Neural cell (in vitro differentiated cells): ENCODE measurements at regions not wholly inside any gene's neighbourhood (a gene's known extent, or its start where the extent isn't known, plus 50 kb on each side); places are given as distances from the start of the nearest gene placed in this dataset.

Experiments used
- H2AFZ ChIP-seq: fragments of 200-600, 300-800 bp; sonication (generic), shearing (Covaris generic); 2 replicates; pipeline ENCODE4 v1.6.0; 2014; ENCODE audit warnings: low read depth, mild to moderate bottlenecking, antibody characterized with exemption, low read length, moderate library complexity
- H3F3A ChIP-seq: fragments of 200-600 bp; shearing (Covaris generic); 2 replicates; pipeline ENCODE4 v1.6.1; 2016; ENCODE audit warnings: mild to moderate bottlenecking, moderate library complexity, mixed read lengths, antibody characterized with exemption, low read length; ENCODE audit not compliant: insufficient read depth, poor library complexity, severe bottlenecking
- H3K27ac ChIP-seq: fragments of 200-600, 300-800 bp; sonication (generic), shearing (Covaris generic); 2 replicates; pipeline ENCODE4 v1.5.1; 2014; ENCODE audit warnings: mild to moderate bottlenecking, low read length, moderate library complexity
- H3K27me3 ChIP-seq: fragments of 300-800, 200-600 bp; sonication (generic), shearing (Covaris generic); 2 replicates; pipeline ENCODE4 v1.6.0; 2014; ENCODE audit warnings: mild to moderate bottlenecking, low read depth, low read length, moderate library complexity; ENCODE audit not compliant: insufficient read depth
- H3K36me3 ChIP-seq: fragments of 300-800, 200-600 bp; sonication (generic), shearing (Covaris generic); 2 replicates; pipeline ENCODE4 v1.5.1; 2014; ENCODE audit warnings: mild to moderate bottlenecking, antibody characterized with exemption, low read length, moderate library complexity; ENCODE audit not compliant: insufficient read depth
- H3K4me2 ChIP-seq: fragments of 300-800, 200-600 bp; sonication (generic), shearing (Covaris generic); 2 replicates; pipeline ENCODE4 v1.6.0; 2014; ENCODE audit warnings: mild to moderate bottlenecking, low read length
- H3K4me3 ChIP-seq: fragments of 300-800, 200-600 bp; sonication (generic), shearing (Covaris generic); 2 replicates; pipeline ENCODE4 v1.5.1; 2014; ENCODE audit warnings: mild to moderate bottlenecking, low read length, moderate library complexity
- H3K79me2 ChIP-seq: fragments of 200-600 bp; shearing (Covaris generic); replicated peaks from 2 replicates; pipeline ENCODE4 v1.6.0; 2014; ENCODE audit warnings: mild to moderate bottlenecking, low read length, moderate library complexity; ENCODE audit not compliant: insufficient read depth
- H3K9ac ChIP-seq: fragments of 300-800, 200-600 bp; sonication (generic), shearing (Covaris generic); 2 replicates; pipeline ENCODE4 v1.6.1; 2016; ENCODE audit warnings: mild to moderate bottlenecking, low read length, mixed read lengths
- H3K9me2 ChIP-seq: fragments of 200-600 bp; shearing (Covaris generic); 2 replicates; pipeline ENCODE4 v1.6.1; 2016; ENCODE audit warnings: mild to moderate bottlenecking, low read length, mixed read lengths; ENCODE audit not compliant: insufficient read depth
- H3K9me3 ChIP-seq: fragments of 200-600, 300-800 bp; sonication (generic), shearing (Covaris generic); 2 replicates; pipeline ENCODE4 v1.6.1; 2016; ENCODE audit warnings: mild to moderate bottlenecking, mixed run types, low read length, moderate library complexity, mixed read lengths
- H4K20me1 ChIP-seq: fragments of 200-600 bp; shearing (Covaris generic); 2 replicates; pipeline ENCODE4 v1.6.1; 2016; ENCODE audit warnings: mild to moderate bottlenecking, mixed run types; ENCODE audit not compliant: insufficient read depth
- EP300 ChIP-seq: fragments of 450-650 bp; conservative IDR thresholded peaks from 2 replicates; pipeline ENCODE4 v1.6.1; 2014; ENCODE audit warnings: antibody characterized with exemption, mild to moderate bottlenecking, moderate library complexity; ENCODE audit not compliant: poor library complexity, severe bottlenecking
- EZH2 ChIP-seq: fragments of 200-600, 300-800 bp; shearing (Covaris generic), sonication (generic); IDR thresholded peaks from 2 replicates; pipeline ENCODE4 v1.6.1; 2014; ENCODE audit warnings: antibody characterized with exemption, low read length, borderline replicate concordance, mild to moderate bottlenecking; ENCODE audit not compliant: insufficient read depth, poor library complexity, severe bottlenecking
- MXI1 ChIP-seq: fragments of 450-650 bp; conservative IDR thresholded peaks from 2 replicates; pipeline ENCODE4 v1.6.1; 2014; ENCODE audit warnings: antibody characterized with exemption, mild to moderate bottlenecking; ENCODE audit not compliant: poor library complexity, severe bottlenecking
- POLR2AphosphoS5 ChIP-seq: IDR thresholded peaks from 2 replicates; pipeline ENCODE4 v1.6.1; 2012
- RAD21 ChIP-seq: fragments of 450-650 bp; conservative IDR thresholded peaks from 2 replicates; pipeline ENCODE4 v1.6.1; 2014; ENCODE audit warnings: antibody characterized with exemption, mild to moderate bottlenecking, moderate library complexity
- SMC3 ChIP-seq: fragments of 450-650 bp; conservative IDR thresholded peaks from 2 replicates; pipeline ENCODE4 v1.6.1; 2014; ENCODE audit warnings: antibody characterized with exemption, mild to moderate bottlenecking, moderate library complexity; ENCODE audit not compliant: poor library complexity
- TAF1 ChIP-seq: IDR thresholded peaks from 2 replicates; pipeline ENCODE4 v1.6.1; 2012; ENCODE audit warnings: low read depth
- TF ChIP-seq, protein P1 (sequence below): fragments of 450-650 bp; IDR thresholded peaks from 2 replicates; pipeline ENCODE4 v1.5.1; 2014; ENCODE audit warnings: antibody characterized with exemption, mild to moderate bottlenecking, moderate library complexity; ENCODE audit not compliant: poor library complexity, severe bottlenecking
- TF ChIP-seq, protein P2 (sequence below): IDR thresholded peaks from 2 replicates; pipeline ENCODE4 v1.6.1; 2012; ENCODE audit warnings: borderline replicate concordance

DNA sequence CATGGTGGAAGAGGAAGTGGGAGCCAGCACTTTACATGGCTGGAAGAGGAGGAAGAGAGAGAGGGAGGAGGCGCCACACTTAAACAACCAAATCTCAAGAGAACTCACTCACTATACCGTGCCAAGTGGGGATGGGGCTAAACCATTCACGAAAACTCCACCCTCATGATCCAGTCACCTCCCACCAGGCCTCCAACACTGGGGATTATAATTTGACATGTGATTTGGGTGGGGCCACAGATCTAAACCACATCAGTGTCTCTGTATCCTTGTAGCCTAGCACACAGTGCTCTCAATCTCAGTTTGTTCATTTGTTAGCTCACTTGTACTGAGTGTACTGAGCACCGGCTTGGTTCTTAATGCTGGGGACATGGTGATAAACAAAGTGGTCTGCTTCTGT lies 228.3 kb downstream of the BUB3 start:
- Histone ChIP-seq H3K27me3 (peaks cover 5% of the 10 kb centered on the region), H3K36me3 (no peaks in the 10 kb centered on the region), H3K4me2 (no peak overlapping the region), H3F3A (no peaks in the 10 kb centered on the region), H3K79me2 (no peaks in the 10 kb centered on the region), H3K9ac (no peak overlapping the region), H3K9me3 (no peaks in the 10 kb centered on the region), H4K20me1 (no peaks in the 10 kb centered on the region), H3K4me3 (no peak overlapping the region), H2AFZ (no peak overlapping the region), H3K9me2 (no peaks in the 10 kb centered on the region), H3K27ac (no peak overlapping the region)
- TF ChIP-seq, protein P1, sequence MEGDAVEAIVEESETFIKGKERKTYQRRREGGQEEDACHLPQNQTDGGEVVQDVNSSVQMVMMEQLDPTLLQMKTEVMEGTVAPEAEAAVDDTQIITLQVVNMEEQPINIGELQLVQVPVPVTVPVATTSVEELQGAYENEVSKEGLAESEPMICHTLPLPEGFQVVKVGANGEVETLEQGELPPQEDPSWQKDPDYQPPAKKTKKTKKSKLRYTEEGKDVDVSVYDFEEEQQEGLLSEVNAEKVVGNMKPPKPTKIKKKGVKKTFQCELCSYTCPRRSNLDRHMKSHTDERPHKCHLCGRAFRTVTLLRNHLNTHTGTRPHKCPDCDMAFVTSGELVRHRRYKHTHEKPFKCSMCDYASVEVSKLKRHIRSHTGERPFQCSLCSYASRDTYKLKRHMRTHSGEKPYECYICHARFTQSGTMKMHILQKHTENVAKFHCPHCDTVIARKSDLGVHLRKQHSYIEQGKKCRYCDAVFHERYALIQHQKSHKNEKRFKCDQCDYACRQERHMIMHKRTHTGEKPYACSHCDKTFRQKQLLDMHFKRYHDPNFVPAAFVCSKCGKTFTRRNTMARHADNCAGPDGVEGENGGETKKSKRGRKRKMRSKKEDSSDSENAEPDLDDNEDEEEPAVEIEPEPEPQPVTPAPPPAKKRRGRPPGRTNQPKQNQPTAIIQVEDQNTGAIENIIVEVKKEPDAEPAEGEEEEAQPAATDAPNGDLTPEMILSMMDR, result no peak
- TF ChIP-seq POLR2AphosphoS5, result no peak
- TF ChIP-seq SMC3, result no peak
- TF ChIP-seq EP300, result no peak
- no peak for TF ChIP-seq EZH2

DNA sequence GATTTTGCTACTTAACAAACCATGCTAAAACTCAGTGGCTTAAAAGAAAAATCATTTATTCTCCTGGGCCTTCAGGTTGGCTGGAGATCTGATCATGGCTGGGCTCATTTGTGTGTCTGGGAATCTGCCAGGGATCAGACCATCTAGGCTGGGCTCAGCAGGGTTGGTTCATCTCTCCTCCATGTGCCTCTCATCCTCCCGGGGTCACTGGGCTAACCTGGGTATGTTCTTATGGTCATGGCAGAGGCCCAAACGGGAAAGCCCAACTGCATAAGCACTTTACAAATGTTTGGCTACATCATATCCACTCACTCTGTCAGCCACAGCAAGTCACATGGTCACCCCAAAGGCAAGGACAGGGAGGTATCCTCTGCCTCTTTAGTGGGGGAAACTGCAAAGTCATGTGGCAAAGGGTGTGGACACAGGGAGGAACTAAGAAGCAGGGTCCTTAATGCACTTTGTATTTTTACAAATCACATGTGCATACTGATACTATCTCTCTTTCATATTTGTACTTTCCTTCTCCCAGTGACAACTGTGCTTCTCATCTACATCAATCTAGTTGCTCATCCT lies 231.4 kb downstream of the BUB3 start:
- peaks cover 5% of the 10 kb centered on the region for H3K27me3 ChIP-seq
- no peaks in the 10 kb centered on the region for H3K9me2 ChIP-seq
- H2AFZ ChIP-seq, result no peak overlapping the region
- no peaks in the 10 kb centered on the region for H3F3A ChIP-seq
- TF ChIP-seq EZH2 (no peak), EP300 (no peak), SMC3 (no peak), POLR2AphosphoS5 (no peak), RAD21 (no peak), MXI1 (no peak), TAF1 (no peak)
- TF ChIP-seq, protein P1, result no peak
- TF ChIP-seq, protein P2, sequence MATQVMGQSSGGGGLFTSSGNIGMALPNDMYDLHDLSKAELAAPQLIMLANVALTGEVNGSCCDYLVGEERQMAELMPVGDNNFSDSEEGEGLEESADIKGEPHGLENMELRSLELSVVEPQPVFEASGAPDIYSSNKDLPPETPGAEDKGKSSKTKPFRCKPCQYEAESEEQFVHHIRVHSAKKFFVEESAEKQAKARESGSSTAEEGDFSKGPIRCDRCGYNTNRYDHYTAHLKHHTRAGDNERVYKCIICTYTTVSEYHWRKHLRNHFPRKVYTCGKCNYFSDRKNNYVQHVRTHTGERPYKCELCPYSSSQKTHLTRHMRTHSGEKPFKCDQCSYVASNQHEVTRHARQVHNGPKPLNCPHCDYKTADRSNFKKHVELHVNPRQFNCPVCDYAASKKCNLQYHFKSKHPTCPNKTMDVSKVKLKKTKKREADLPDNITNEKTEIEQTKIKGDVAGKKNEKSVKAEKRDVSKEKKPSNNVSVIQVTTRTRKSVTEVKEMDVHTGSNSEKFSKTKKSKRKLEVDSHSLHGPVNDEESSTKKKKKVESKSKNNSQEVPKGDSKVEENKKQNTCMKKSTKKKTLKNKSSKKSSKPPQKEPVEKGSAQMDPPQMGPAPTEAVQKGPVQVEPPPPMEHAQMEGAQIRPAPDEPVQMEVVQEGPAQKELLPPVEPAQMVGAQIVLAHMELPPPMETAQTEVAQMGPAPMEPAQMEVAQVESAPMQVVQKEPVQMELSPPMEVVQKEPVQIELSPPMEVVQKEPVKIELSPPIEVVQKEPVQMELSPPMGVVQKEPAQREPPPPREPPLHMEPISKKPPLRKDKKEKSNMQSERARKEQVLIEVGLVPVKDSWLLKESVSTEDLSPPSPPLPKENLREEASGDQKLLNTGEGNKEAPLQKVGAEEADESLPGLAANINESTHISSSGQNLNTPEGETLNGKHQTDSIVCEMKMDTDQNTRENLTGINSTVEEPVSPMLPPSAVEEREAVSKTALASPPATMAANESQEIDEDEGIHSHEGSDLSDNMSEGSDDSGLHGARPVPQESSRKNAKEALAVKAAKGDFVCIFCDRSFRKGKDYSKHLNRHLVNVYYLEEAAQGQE, result no peak
- no peak overlapping the region for H3K4me3 ChIP-seq
- H3K79me2 ChIP-seq, result no peaks in the 10 kb centered on the region
- no peak overlapping the region for H3K4me2 ChIP-seq
- H3K27ac ChIP-seq, result no peak overlapping the region
- no peaks in the 10 kb centered on the region for H3K9me3 ChIP-seq
- H3K36me3 ChIP-seq, result no peaks in the 10 kb centered on the region
- no peak overlapping the region for H3K9ac ChIP-seq
- H4K20me1 ChIP-seq, result no peaks in the 10 kb centered on the region
